ENCODE measurements at regions not wholly inside any gene's neighbourhood (a gene's known extent, or its start where the extent isn't known, plus 50 kb on each side); places are given as distances from the start of the nearest gene placed in this dataset.

GRCh38 chr5:109584986-109585599 is 104.6 kb upstream of the MAN2A1 start:
- no peaks in the 10 kb centered on the region for H3K36me3 ChIP-seq (replicated peaks; ENCODE audit: low read depth, low read length)
- H3K4me3 ChIP-seq (ENCODE audit: low read length): no peak overlapping the region
- H2AFZ ChIP-seq (ENCODE audit: low read depth, low read length): no peak overlapping the region
- H3K9me3 ChIP-seq (ENCODE audit: insufficient read depth, low read length): no peaks in the 10 kb centered on the region
- H4K20me1 ChIP-seq (ENCODE audit: insufficient read depth, low read length): no peaks in the 10 kb centered on the region
- no peak overlapping the region for H3K9ac ChIP-seq (ENCODE audit: low read length)
- H3K4me2 ChIP-seq (ENCODE audit: low read length): no peak overlapping the region
- no peaks in the 10 kb centered on the region for H3K79me2 ChIP-seq (ENCODE audit: low read length)
- H3K27me3 ChIP-seq (ENCODE audit: low read depth, low read length): peaks cover 2% of the 10 kb centered on the region; the same call in 1 of the 2 replicates
- H3K27ac ChIP-seq (ENCODE audit: low read length): no peak overlapping the region
- no peaks in the 10 kb centered on the region for H3K4me1 ChIP-seq (ENCODE audit: low read length)
- TF ChIP-seq CTCF (IDR thresholded peaks at IDR 0.05; ENCODE audit: low read depth, low read length): no peak
- no peak for TF ChIP-seq EZH2phosphoT487 (IDR thresholded peaks at IDR 0.05; ENCODE audit: low read depth)

- TF ChIP-seq CTCF (IDR thresholded peaks at IDR 0.05; ENCODE audit: low read depth, low read length) (no peak), EZH2phosphoT487 (IDR thresholded peaks at IDR 0.05; ENCODE audit: low read depth) (no peak)
- Histone ChIP-seq H2AFZ (ENCODE audit: low read depth, low read length) (no peak overlapping the region), H3K4me2 (ENCODE audit: low read length) (no peak overlapping the region), H3K9ac (ENCODE audit: low read length) (no peak overlapping the region), H3K79me2 (ENCODE audit: low read length) (no peaks in the 10 kb centered on the region), H3K36me3 (replicated peaks; ENCODE audit: low read depth, low read length) (no peaks in the 10 kb centered on the region), H3K4me1 (ENCODE audit: low read length) (no peaks in the 10 kb centered on the region), H4K20me1 (ENCODE audit: insufficient read depth, low read length) (no peaks in the 10 kb centered on the region), H3K9me3 (ENCODE audit: insufficient read depth, low read length) (no peaks in the 10 kb centered on the region), H3K4me3 (ENCODE audit: low read length) (no peak overlapping the region), H3K27me3 (ENCODE audit: low read depth, low read length) (peaks cover 2% of the 10 kb centered on the region; the same call in 1 of the 2 replicates), H3K27ac (ENCODE audit: low read length) (no peak overlapping the region)
These were observed 109.5 kb upstream of the MAN2A1 start for GRCh38 chr5:109580225-109580624.

GRCh38 chr5:109575506-109575905 is 114.2 kb upstream of the MAN2A1 start:
- no peaks in the 10 kb centered on the region for H3K4me1 ChIP-seq (ENCODE audit: low read length)
- no peak overlapping the region for H3K9ac ChIP-seq (ENCODE audit: low read length)
- H3K36me3 ChIP-seq (replicated peaks; ENCODE audit: low read depth, low read length): no peaks in the 10 kb centered on the region
- no peak for TF ChIP-seq CTCF (IDR thresholded peaks at IDR 0.05; ENCODE audit: low read depth, low read length)
- TF ChIP-seq EZH2phosphoT487 (IDR thresholded peaks at IDR 0.05; ENCODE audit: low read depth): no peak
- no peaks in the 10 kb centered on the region for H4K20me1 ChIP-seq (ENCODE audit: insufficient read depth, low read length)
- no peaks in the 10 kb centered on the region for H3K9me3 ChIP-seq (ENCODE audit: insufficient read depth, low read length)
- H2AFZ ChIP-seq (ENCODE audit: low read depth, low read length): no peak overlapping the region
- no peaks in the 10 kb centered on the region for H3K27me3 ChIP-seq (ENCODE audit: low read depth, low read length)
- H3K27ac ChIP-seq (ENCODE audit: low read length): no peak overlapping the region
- H3K79me2 ChIP-seq (ENCODE audit: low read length): no peaks in the 10 kb centered on the region
- H3K4me2 ChIP-seq (ENCODE audit: low read length): no peak overlapping the region
- H3K4me3 ChIP-seq (ENCODE audit: low read length): no peak overlapping the region

GRCh38 chr5:109574985-109575384 is 114.7 kb upstream of the MAN2A1 start:
- Histone ChIP-seq H3K36me3 (replicated peaks; ENCODE audit: low read depth, low read length) (no peaks in the 10 kb centered on the region), H3K4me2 (ENCODE audit: low read length) (no peak overlapping the region), H3K9me3 (ENCODE audit: insufficient read depth, low read length) (no peaks in the 10 kb centered on the region), H3K9ac (ENCODE audit: low read length) (no peak overlapping the region), H3K4me1 (ENCODE audit: low read length) (no peaks in the 10 kb centered on the region), H2AFZ (ENCODE audit: low read depth, low read length) (no peak overlapping the region), H4K20me1 (ENCODE audit: insufficient read depth, low read length) (no peaks in the 10 kb centered on the region), H3K4me3 (ENCODE audit: low read length) (no peak overlapping the region), H3K27me3 (ENCODE audit: low read depth, low read length) (no peaks in the 10 kb centered on the region), H3K79me2 (ENCODE audit: low read length) (no peaks in the 10 kb centered on the region), H3K27ac (ENCODE audit: low read length) (no peak overlapping the region)
- no peak for TF ChIP-seq CTCF (IDR thresholded peaks at IDR 0.05; ENCODE audit: low read depth, low read length)
- no peak for TF ChIP-seq EZH2phosphoT487 (IDR thresholded peaks at IDR 0.05; ENCODE audit: low read depth)
